ENCODE measurements at regions not wholly inside any gene's neighbourhood (a gene's known extent, or its start where the extent isn't known, plus 50 kb on each side); places are given as distances from the start of the nearest gene placed in this dataset.
"Not testable (repeated sequence)": the region's sequence is repeated elsewhere in the genome, so short reads cannot be mapped to it uniquely, and the experiment has no call there.

DNA sequence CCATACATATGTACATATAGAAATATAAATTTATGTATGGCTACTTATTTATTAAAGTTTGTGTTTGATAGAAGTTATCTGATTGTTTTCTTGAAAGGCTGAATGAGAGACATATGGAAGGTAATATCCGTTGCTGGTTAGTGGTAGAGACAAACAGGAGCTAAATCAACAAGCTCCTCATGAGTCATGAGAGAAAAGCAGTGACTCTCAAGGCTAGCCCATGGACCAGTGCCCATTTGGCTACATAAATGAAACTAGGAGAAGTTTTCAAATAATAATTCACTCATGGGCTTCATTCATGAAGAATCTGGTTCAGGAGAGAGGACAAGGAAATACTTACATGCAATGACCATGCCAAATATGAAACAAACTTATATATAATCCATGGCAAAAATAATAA, 504.5 kb upstream of the ITGA1 start:
- no peak overlapping the region for H3K4me3 ChIP-seq (ENCODE audit: low read length)
- no peak for TF ChIP-seq CTCF (conservative IDR thresholded peaks at IDR 0.05; ENCODE audit: low read length)
- DNase-seq (ENCODE audit: low read depth), result no peak

DNA sequence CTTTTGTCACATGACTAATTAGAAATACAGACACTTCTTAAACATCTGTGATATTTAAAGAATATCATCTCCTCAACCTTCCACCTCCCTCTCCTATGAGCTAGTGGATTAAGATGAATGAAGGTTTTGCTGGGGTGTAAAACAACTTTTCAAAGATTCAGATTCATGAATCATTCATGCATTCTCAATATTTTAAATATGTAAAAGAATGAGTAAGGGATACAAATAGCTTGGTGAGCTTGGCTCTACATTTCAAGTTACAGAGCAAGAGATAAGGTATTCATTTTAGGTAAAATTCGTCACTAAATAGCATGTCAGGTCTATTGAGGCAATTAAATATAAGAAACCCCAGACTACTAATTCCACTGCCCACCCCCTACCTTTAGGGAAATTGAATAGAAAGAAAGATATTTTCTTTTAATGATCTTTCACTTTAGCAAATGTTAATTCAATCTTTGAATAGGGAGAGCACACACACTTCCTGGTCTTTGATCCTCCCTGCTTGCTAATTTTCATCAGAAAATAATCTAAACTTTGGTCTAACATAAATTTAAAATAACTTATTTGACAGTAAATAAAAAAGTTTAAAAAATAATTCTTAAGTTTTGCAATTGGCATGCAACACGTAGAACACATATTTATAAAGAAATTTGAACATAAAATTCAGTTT, 486.9 kb upstream of the ITGA1 start:
- TF ChIP-seq CTCF (conservative IDR thresholded peaks at IDR 0.05; ENCODE audit: low read length), result no peak
- no peak for DNase-seq (ENCODE audit: low read depth)
- no peak overlapping the region for H3K4me3 ChIP-seq (ENCODE audit: low read length)

- DNase-seq (ENCODE audit: low read depth); H3K4me3 ChIP-seq (ENCODE audit: low read length): not testable (repeated sequence)
Observed at GRCh38 chr5:52304816-52305215, 482.9 kb upstream of the ITGA1 start.

DNA sequence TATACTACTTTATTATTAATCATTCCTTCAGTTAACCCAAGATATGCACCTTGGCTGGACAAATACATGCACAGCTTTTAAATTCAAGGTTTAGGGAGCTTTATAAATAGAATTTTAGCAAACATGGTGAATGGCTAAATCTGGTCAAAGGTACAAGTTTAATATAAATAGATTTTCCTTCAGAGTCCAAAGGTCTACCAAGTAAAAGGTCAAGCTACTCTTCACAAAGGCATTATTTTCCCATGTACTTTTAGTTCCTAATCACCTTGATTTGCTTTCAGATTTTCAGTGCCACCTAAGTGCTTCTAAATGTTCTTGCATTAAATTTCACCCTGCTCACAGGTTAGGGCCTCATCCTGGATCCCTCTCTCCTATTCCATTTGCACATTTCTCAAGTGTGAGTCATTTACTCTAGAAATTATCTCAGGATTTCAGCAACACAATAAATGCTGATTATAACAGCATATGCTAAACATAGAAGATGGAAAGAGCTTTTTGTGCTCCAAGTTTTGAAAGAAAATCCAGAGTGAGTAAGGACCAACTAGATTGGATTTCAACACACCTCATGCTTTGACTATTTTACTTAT, 459.4 kb upstream of the ITGA1 start:
- no peak overlapping the region for H3K4me3 ChIP-seq (ENCODE audit: low read length)
- DNase-seq (ENCODE audit: low read depth), result no peak
- TF ChIP-seq CTCF (conservative IDR thresholded peaks at IDR 0.05; ENCODE audit: low read length), result no peak

GRCh38 chr5:52331725-52332124, 456.0 kb upstream of the ITGA1 start:
- TF ChIP-seq CTCF (conservative IDR thresholded peaks at IDR 0.05; ENCODE audit: low read length), result no peak
- H3K4me3 ChIP-seq (ENCODE audit: low read length), result no peak overlapping the region
- DNase-seq (ENCODE audit: low read depth), result no peak

GRCh38 chr5:52334367-52334766, 453.3 kb upstream of the ITGA1 start:
- TF ChIP-seq CTCF (conservative IDR thresholded peaks at IDR 0.05; ENCODE audit: low read length), result no peak
- H3K4me3 ChIP-seq (ENCODE audit: low read length), result no peak overlapping the region
- no peak for DNase-seq (ENCODE audit: low read depth)

- DNase-seq (ENCODE audit: low read depth), result no peak
- TF ChIP-seq CTCF (conservative IDR thresholded peaks at IDR 0.05; ENCODE audit: low read length), result no peak
- no peak overlapping the region for H3K4me3 ChIP-seq (ENCODE audit: low read length)
Observed at GRCh38 chr5:52339285-52339684, 448.4 kb upstream of the ITGA1 start.
